ENCODE measurements at regions not wholly inside any gene's neighbourhood (a gene's known extent, or its start where the extent isn't known, plus 50 kb on each side); places are given as distances from the start of the nearest gene placed in this dataset.

- Histone ChIP-seq H3K4me2 (ENCODE audit: insufficient read depth, low read length) (no peak overlapping the region), H3K27ac (ENCODE audit: insufficient read depth, low read depth, low read length) (no peak overlapping the region), H3K9me3 (replicated peaks; ENCODE audit: control insufficient read depth, insufficient read depth, low read length) (no peaks in the 10 kb centered on the region), H4K20me1 (replicated peaks; ENCODE audit: control insufficient read depth, extremely low read depth, insufficient read depth, low read length) (no peaks in the 10 kb centered on the region), H3K36me3 (ENCODE audit: control insufficient read depth in 2 of 2, extremely low read depth in 1 of 2, insufficient read depth in 2 of 2, low read length in 2 of 2) (no peaks in the 10 kb centered on the region), H3K27me3 (ENCODE audit: control insufficient read depth in 2 of 2, insufficient read depth in 2 of 2, low read length in 2 of 2) (no peaks in the 10 kb centered on the region), H3K9me1 (replicated peaks; ENCODE audit: control insufficient read depth, extremely low read depth, insufficient read depth, low read length) (peaks cover 2% of the 10 kb centered on the region), H3K79me2 (ENCODE audit: control insufficient read depth, insufficient read depth, low read length) (no peaks in the 10 kb centered on the region), H3K4me3 (replicated peaks in 1 of 3; ENCODE audit: insufficient read depth in 1 of 3, low read depth in 1 of 3, low read length in 3 of 3) (no peak overlapping the region), H3K9ac (replicated peaks; ENCODE audit: extremely low read depth, insufficient read depth, low read length) (no peak overlapping the region), H3K4me1 (ENCODE audit: control insufficient read depth, extremely low read depth, insufficient read depth, low read length) (no peaks in the 10 kb centered on the region), H2AFZ (ENCODE audit: low read depth, low read length) (no peak overlapping the region)
- FAIRE-seq (no peak), DNase-seq (ENCODE audit: low read depth, low spot score) (no peak)
- ChIA-PET POLR2A (no interaction called here), CTCF (no interaction called here)
- intact Hi-C loops (cut with micrococcal nuclease) (no loop called here), dilution Hi-C loops (cut with MboI; ENCODE audit: extremely low pct_ligation_motif_present, low sequenced_read_pairs) (no loop called here)
- no TSS peak for BruUV-seq (replicated peaks)
- TF ChIP-seq MYC (IDR thresholded peaks at IDR 0.05; ENCODE audit: low read depth, low read length) (no peak), POLR2AphosphoS5 (IDR thresholded peaks at IDR 0.05; ENCODE audit: insufficient read depth, low read depth, low read length) (no peak), GATA2 (IDR thresholded peaks at IDR 0.05; ENCODE audit: insufficient read depth, insufficient read length, low read depth, low read length) (no peak), POLR2A (IDR thresholded peaks at IDR 0.05; ENCODE audit: low read depth, low read length) (no peak), FOS (IDR thresholded peaks at IDR 0.05; ENCODE audit: borderline replicate concordance, insufficient read depth, low read length) (no peak), EZH2 (IDR thresholded peaks at IDR 0.05; ENCODE audit: borderline replicate concordance, low read depth, low read length, severe bottlenecking) (no peak), CTCF (IDR thresholded peaks at IDR 0.05; ENCODE audit: extremely low read depth in 1 of 2, insufficient read depth in 1 of 2, low read depth in 1 of 2, low read length in 2 of 2) (no peak), MAX (IDR thresholded peaks at IDR 0.05; ENCODE audit: insufficient read depth, insufficient read length) (no peak), JUN (IDR thresholded peaks at IDR 0.05; ENCODE audit: borderline replicate concordance, insufficient read depth, insufficient read length, low read depth) (no peak)
Measured at GRCh38 chr11:82234256-82234655, 499.4 kb downstream of the FAM181B start.
